ENCODE measurements at regions not wholly inside any gene's neighbourhood (a gene's known extent, or its start where the extent isn't known, plus 50 kb on each side); places are given as distances from the start of the nearest gene placed in this dataset.

- no peak for TF ChIP-seq CTCF (IDR thresholded peaks at IDR 0.05; ENCODE audit: insufficient read depth, low read length)
- TF ChIP-seq POLR2AphosphoS5 (IDR thresholded peaks at IDR 0.05; ENCODE audit: low read depth) = no peak
- TF ChIP-seq SPI1 (IDR thresholded peaks at IDR 0.05; ENCODE audit: borderline replicate concordance, low read depth) = no peak
- no peak for TF ChIP-seq GABPA (IDR thresholded peaks at IDR 0.05; ENCODE audit: low read depth)
Measured at GRCh38 chr1:164265232-164265631, 293.8 kb upstream of the PBX1 start.

Data from HL-60 (cell line).